Osteocyte (in vitro differentiated cells): ENCODE measurements at regions not wholly inside any gene's neighbourhood (a gene's known extent, or its start where the extent isn't known, plus 50 kb on each side); places are given as distances from the start of the nearest gene placed in this dataset.

Experiments used
- DNase-seq: peaks from one replicate; pipeline ENCODE4 v3.0.0; 2021; ENCODE audit warnings: mixed read lengths; ENCODE audit not compliant: unreplicated experiment; ENCODE audit errors: extremely low spot score
- H3K27ac Mint-ChIP-seq: one replicate; pipeline ENCODE4 v1.8.0; 2021; ENCODE audit warnings: mild to moderate bottlenecking, mixed read lengths; ENCODE audit not compliant: unreplicated experiment
- H3K27me3 Mint-ChIP-seq: one replicate; pipeline ENCODE4 v1.8.0; 2021; ENCODE audit warnings: mixed read lengths; ENCODE audit not compliant: unreplicated experiment
- H3K36me3 Mint-ChIP-seq: one replicate; pipeline ENCODE4 v1.8.0; 2021; ENCODE audit warnings: mixed read lengths; ENCODE audit not compliant: unreplicated experiment
- H3K4me1 Mint-ChIP-seq: one replicate; pipeline ENCODE4 v1.8.0; 2021; ENCODE audit warnings: mixed read lengths; ENCODE audit not compliant: unreplicated experiment
- H3K4me3 Mint-ChIP-seq: one replicate; pipeline ENCODE4 v1.8.0; 2021; ENCODE audit warnings: mild to moderate bottlenecking, moderate library complexity, mixed read lengths; ENCODE audit not compliant: unreplicated experiment
- H3K9me3 Mint-ChIP-seq: one replicate; pipeline ENCODE4 v1.8.0; 2021; ENCODE audit warnings: mixed read lengths; ENCODE audit not compliant: unreplicated experiment
- CTCF ChIP-seq: fragments of 200-600 bp; sonication (generic); IDR thresholded peaks from 2 replicates; pipeline ENCODE4 v1.5.0; 2021; ENCODE audit warnings: antibody characterized with exemption, mild to moderate bottlenecking, moderate library complexity

- Mint-ChIP-seq H3K36me3 (no peaks in the 10 kb centered on the region), H3K4me3 (no peak overlapping the region), H3K4me1 (peaks cover 37% of the 10 kb centered on the region), H3K9me3 (no peaks in the 10 kb centered on the region), H3K27me3 (no peaks in the 10 kb centered on the region), H3K27ac (peak overlapping the region; percentile 77)
- DNase-seq: no peak
- TF ChIP-seq CTCF: no peak
Measured at GRCh38 chr7:69422574-69422985, 175.7 kb upstream of the AUTS2 start.

GRCh38 chr7:69426705-69427104 lies 171.6 kb upstream of the AUTS2 start:
- no peak for TF ChIP-seq CTCF
- Mint-ChIP-seq H3K4me1 (peaks cover 18% of the 10 kb centered on the region), H3K27ac (no peak overlapping the region), H3K4me3 (no peak overlapping the region), H3K27me3 (peaks cover 12% of the 10 kb centered on the region), H3K36me3 (no peaks in the 10 kb centered on the region), H3K9me3 (no peaks in the 10 kb centered on the region)
- no peak for DNase-seq

GRCh38 chr7:69428089-69428488 lies 170.2 kb upstream of the AUTS2 start:
- peaks cover 12% of the 10 kb centered on the region for H3K27me3 Mint-ChIP-seq
- H3K4me1 Mint-ChIP-seq: peaks cover 5% of the 10 kb centered on the region
- TF ChIP-seq CTCF: no peak
- no peaks in the 10 kb centered on the region for H3K9me3 Mint-ChIP-seq
- no peak for DNase-seq
- no peak overlapping the region for H3K27ac Mint-ChIP-seq
- H3K36me3 Mint-ChIP-seq: no peaks in the 10 kb centered on the region
- H3K4me3 Mint-ChIP-seq: no peak overlapping the region

GRCh38 chr7:69429911-69430383 lies 168.3 kb upstream of the AUTS2 start:
- no peak for DNase-seq
- peaks cover 5% of the 10 kb centered on the region for H3K4me1 Mint-ChIP-seq
- no peak overlapping the region for H3K4me3 Mint-ChIP-seq
- no peaks in the 10 kb centered on the region for H3K9me3 Mint-ChIP-seq
- H3K27me3 Mint-ChIP-seq: peaks cover 21% of the 10 kb centered on the region
- no peaks in the 10 kb centered on the region for H3K36me3 Mint-ChIP-seq
- TF ChIP-seq CTCF: no peak
- no peak overlapping the region for H3K27ac Mint-ChIP-seq

- Mint-ChIP-seq H3K27me3 (peaks cover 25% of the 10 kb centered on the region), H3K36me3 (no peaks in the 10 kb centered on the region), H3K4me3 (no peak overlapping the region), H3K27ac (no peak overlapping the region), H3K4me1 (peaks cover 5% of the 10 kb centered on the region), H3K9me3 (no peaks in the 10 kb centered on the region)
- no peak for DNase-seq
- no peak for TF ChIP-seq CTCF
Measured at GRCh38 chr7:69430384-69431021, 167.8 kb upstream of the AUTS2 start.
